ENCODE measurements at regions not wholly inside any gene's neighbourhood (a gene's known extent, or its start where the extent isn't known, plus 50 kb on each side); places are given as distances from the start of the nearest gene placed in this dataset.

- no peak overlapping the region for H3K27ac ChIP-seq
- TF ChIP-seq CTCF (conservative IDR thresholded peaks at IDR 0.05), result no peak
- no peak for TF ChIP-seq ZFX (IDR thresholded peaks at IDR 0.05)
Measured at GRCh38 chr4:100738196-100739165, 220.7 kb upstream of the EMCN start.

GRCh38 chr4:100736641-100737451, 219.0 kb upstream of the EMCN start:
- no peak for TF ChIP-seq ZFX (IDR thresholded peaks at IDR 0.05)
- no peak for TF ChIP-seq CTCF (conservative IDR thresholded peaks at IDR 0.05)
- H3K27ac ChIP-seq, result no peak overlapping the region

- no peak overlapping the region for H3K27ac ChIP-seq
- no peak for TF ChIP-seq ZFX (IDR thresholded peaks at IDR 0.05)
- TF ChIP-seq CTCF (conservative IDR thresholded peaks at IDR 0.05), result no peak
Measured at GRCh38 chr4:100728861-100729260, 211.0 kb upstream of the EMCN start.

- TF ChIP-seq ZFX (IDR thresholded peaks at IDR 0.05) (no peak), CTCF (conservative IDR thresholded peaks at IDR 0.05) (no peak)
- H3K27ac ChIP-seq, result no peak overlapping the region
Measured at GRCh38 chr4:100722866-100723459, 205.1 kb upstream of the EMCN start.

DNA sequence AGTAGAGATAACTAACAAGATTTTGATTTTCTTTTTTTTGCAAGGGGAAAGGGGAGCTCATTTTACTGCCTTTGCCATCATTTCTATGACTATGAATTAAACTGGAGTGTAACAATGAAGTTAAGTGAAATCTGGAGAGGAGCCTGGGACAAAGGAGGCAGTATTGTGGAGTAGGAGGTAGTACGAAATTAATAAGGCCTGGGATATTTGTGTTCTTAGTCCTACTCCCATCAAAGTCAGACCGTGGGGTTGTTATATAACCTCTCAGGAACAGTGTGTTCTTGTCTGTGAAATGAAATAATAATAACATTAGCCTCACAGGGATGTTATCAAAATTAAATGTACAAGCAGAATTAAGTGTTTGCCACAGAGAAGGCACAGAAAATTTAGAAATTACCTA, 204.3 kb upstream of the EMCN start:
- TF ChIP-seq CTCF (conservative IDR thresholded peaks at IDR 0.05), result no peak
- TF ChIP-seq ZFX (IDR thresholded peaks at IDR 0.05), result no peak

GRCh38 chr4:100721490-100721889, 203.7 kb upstream of the EMCN start:
- no peak overlapping the region for H3K27ac ChIP-seq
- TF ChIP-seq CTCF (conservative IDR thresholded peaks at IDR 0.05) (no peak), ZFX (IDR thresholded peaks at IDR 0.05) (no peak)

More for the DNA sequence above, 204.3 kb upstream of the EMCN start:
- H3K27ac ChIP-seq, result no peak overlapping the region
